ENCODE measurements at regions not wholly inside any gene's neighbourhood (a gene's known extent, or its start where the extent isn't known, plus 50 kb on each side); places are given as distances from the start of the nearest gene placed in this dataset.

- no peak overlapping the region for H3K27ac Mint-ChIP-seq
- H3K36me3 Mint-ChIP-seq (ENCODE audit: low read depth) = no peaks in the 10 kb centered on the region
- ATAC-seq (no peak), DNase-seq (no peak)
- no peaks in the 10 kb centered on the region for H3K9me3 ChIP-seq (ENCODE audit: control insufficient read depth, low read length, poor library complexity, severe bottlenecking)
- H3K4me3 Mint-ChIP-seq = no peak overlapping the region
- H3K27me3 Mint-ChIP-seq = no peaks in the 10 kb centered on the region
- H3K4me1 Mint-ChIP-seq = no peaks in the 10 kb centered on the region
Measured at GRCh38 chr5:23579566-23579965, 72.2 kb downstream of the PRDM9 start.

- no peaks in the 10 kb centered on the region for H3K27me3 Mint-ChIP-seq
- H3K27ac Mint-ChIP-seq = no peak overlapping the region
- no peak for DNase-seq
- H3K36me3 Mint-ChIP-seq (ENCODE audit: low read depth) = no peaks in the 10 kb centered on the region
- no peaks in the 10 kb centered on the region for H3K4me1 Mint-ChIP-seq
- no peaks in the 10 kb centered on the region for H3K9me3 ChIP-seq (ENCODE audit: control insufficient read depth, low read length, poor library complexity, severe bottlenecking)
- no peak for ATAC-seq
- H3K4me3 Mint-ChIP-seq = no peak overlapping the region
Measured at GRCh38 chr5:23583081-23583480, 75.7 kb downstream of the PRDM9 start.

- H3K36me3 Mint-ChIP-seq (ENCODE audit: low read depth) = no peaks in the 10 kb centered on the region
- H3K4me3 Mint-ChIP-seq = no peak overlapping the region
Measured at GRCh38 chr5:23588841-23589326, 81.5 kb downstream of the PRDM9 start.

GRCh38 chr5:23591250-23591649 lies 83.8 kb downstream of the PRDM9 start:
- no peaks in the 10 kb centered on the region for H3K9me3 ChIP-seq (ENCODE audit: control insufficient read depth, low read length, poor library complexity, severe bottlenecking)
- Mint-ChIP-seq H3K4me3 (no peak overlapping the region), H3K27me3 (no peaks in the 10 kb centered on the region), H3K27ac (no peak overlapping the region), H3K4me1 (no peaks in the 10 kb centered on the region), H3K36me3 (ENCODE audit: low read depth) (no peaks in the 10 kb centered on the region)
- no peak for DNase-seq
- no peak for ATAC-seq

More at GRCh38 chr5:23588841-23589326, 81.5 kb downstream of the PRDM9 start:
- ATAC-seq (no peak), DNase-seq (no peak)
- no peaks in the 10 kb centered on the region for H3K9me3 ChIP-seq (ENCODE audit: control insufficient read depth, low read length, poor library complexity, severe bottlenecking)
- no peaks in the 10 kb centered on the region for H3K27me3 Mint-ChIP-seq
- H3K27ac Mint-ChIP-seq = no peak overlapping the region
- no peaks in the 10 kb centered on the region for H3K4me1 Mint-ChIP-seq

GRCh38 chr5:23606927-23607326 lies 99.5 kb downstream of the PRDM9 start:
- no peaks in the 10 kb centered on the region for H3K36me3 Mint-ChIP-seq (ENCODE audit: low read depth)
- H3K9me3 ChIP-seq (ENCODE audit: control insufficient read depth, low read length, poor library complexity, severe bottlenecking) = no peaks in the 10 kb centered on the region
- DNase-seq = no peak
- H3K4me1 Mint-ChIP-seq = no peaks in the 10 kb centered on the region
- no peaks in the 10 kb centered on the region for H3K27me3 Mint-ChIP-seq
- H3K27ac Mint-ChIP-seq = no peak overlapping the region
- no peak overlapping the region for H3K4me3 Mint-ChIP-seq
- no peak for ATAC-seq

GRCh38 chr5:23612701-23613100 lies 105.3 kb downstream of the PRDM9 start:
- H3K9me3 ChIP-seq (ENCODE audit: control insufficient read depth, low read length, poor library complexity, severe bottlenecking) = no peaks in the 10 kb centered on the region
- no peaks in the 10 kb centered on the region for H3K27me3 Mint-ChIP-seq
- DNase-seq = no peak
- no peak overlapping the region for H3K27ac Mint-ChIP-seq
- no peaks in the 10 kb centered on the region for H3K36me3 Mint-ChIP-seq (ENCODE audit: low read depth)
- no peak for ATAC-seq
- no peaks in the 10 kb centered on the region for H3K4me1 Mint-ChIP-seq
- no peak overlapping the region for H3K4me3 Mint-ChIP-seq

GRCh38 chr5:23613566-23613965 lies 106.2 kb downstream of the PRDM9 start:
- H3K27me3 Mint-ChIP-seq = no peaks in the 10 kb centered on the region
- no peaks in the 10 kb centered on the region for H3K36me3 Mint-ChIP-seq (ENCODE audit: low read depth)

GRCh38 chr5:23614422-23614821 lies 107.0 kb downstream of the PRDM9 start:
- Mint-ChIP-seq H3K36me3 (ENCODE audit: low read depth) (no peaks in the 10 kb centered on the region), H3K27ac (no peak overlapping the region), H3K4me1 (no peaks in the 10 kb centered on the region), H3K4me3 (no peak overlapping the region), H3K27me3 (no peaks in the 10 kb centered on the region)
- DNase-seq (no peak), ATAC-seq (no peak)
- no peaks in the 10 kb centered on the region for H3K9me3 ChIP-seq (ENCODE audit: control insufficient read depth, low read length, poor library complexity, severe bottlenecking)

More at GRCh38 chr5:23613566-23613965, 106.2 kb downstream of the PRDM9 start:
- no peak overlapping the region for H3K4me3 Mint-ChIP-seq
- no peaks in the 10 kb centered on the region for H3K4me1 Mint-ChIP-seq
- DNase-seq = no peak
- no peak for ATAC-seq
- no peaks in the 10 kb centered on the region for H3K9me3 ChIP-seq (ENCODE audit: control insufficient read depth, low read length, poor library complexity, severe bottlenecking)
- H3K27ac Mint-ChIP-seq = no peak overlapping the region

- no peaks in the 10 kb centered on the region for H3K27me3 Mint-ChIP-seq
- no peak for ATAC-seq
- no peak overlapping the region for H3K27ac Mint-ChIP-seq
- no peak overlapping the region for H3K4me3 Mint-ChIP-seq
- no peaks in the 10 kb centered on the region for H3K4me1 Mint-ChIP-seq
- H3K36me3 Mint-ChIP-seq (ENCODE audit: low read depth) = no peaks in the 10 kb centered on the region
- DNase-seq = no peak
- peaks cover 4% of the 10 kb centered on the region for H3K9me3 ChIP-seq (ENCODE audit: control insufficient read depth, low read length, poor library complexity, severe bottlenecking)
Measured at GRCh38 chr5:23626961-23627360, 119.6 kb downstream of the PRDM9 start.

GRCh38 chr5:23627976-23628375 lies 120.6 kb downstream of the PRDM9 start:
- Mint-ChIP-seq H3K4me1 (no peaks in the 10 kb centered on the region), H3K27ac (no peak overlapping the region), H3K27me3 (no peaks in the 10 kb centered on the region), H3K36me3 (ENCODE audit: low read depth) (no peaks in the 10 kb centered on the region), H3K4me3 (no peak overlapping the region)
- no peak for DNase-seq
- no peak for ATAC-seq
- peaks cover 4% of the 10 kb centered on the region for H3K9me3 ChIP-seq (ENCODE audit: control insufficient read depth, low read length, poor library complexity, severe bottlenecking)

- Mint-ChIP-seq H3K4me1 (no peaks in the 10 kb centered on the region), H3K4me3 (no peak overlapping the region), H3K27ac (no peak overlapping the region), H3K36me3 (ENCODE audit: low read depth) (no peaks in the 10 kb centered on the region), H3K27me3 (no peaks in the 10 kb centered on the region)
- DNase-seq (no peak), ATAC-seq (no peak)
- H3K9me3 ChIP-seq (ENCODE audit: control insufficient read depth, low read length, poor library complexity, severe bottlenecking) = peaks cover 4% of the 10 kb centered on the region
Measured at GRCh38 chr5:23629396-23629795, 122.0 kb downstream of the PRDM9 start.

- Mint-ChIP-seq H3K4me1 (no peaks in the 10 kb centered on the region), H3K27me3 (no peaks in the 10 kb centered on the region), H3K27ac (no peak overlapping the region), H3K4me3 (no peak overlapping the region), H3K36me3 (ENCODE audit: low read depth) (no peaks in the 10 kb centered on the region)
- ATAC-seq (no peak), DNase-seq (no peak)
- peaks cover 4% of the 10 kb centered on the region for H3K9me3 ChIP-seq (ENCODE audit: control insufficient read depth, low read length, poor library complexity, severe bottlenecking)
Measured at GRCh38 chr5:23631302-23632045, 124.1 kb downstream of the PRDM9 start.

GRCh38 chr5:23635938-23636337 lies 128.5 kb downstream of the PRDM9 start:
- Mint-ChIP-seq H3K36me3 (ENCODE audit: low read depth) (no peaks in the 10 kb centered on the region), H3K27me3 (no peaks in the 10 kb centered on the region), H3K27ac (no peak overlapping the region), H3K4me1 (no peaks in the 10 kb centered on the region), H3K4me3 (no peak overlapping the region)
- DNase-seq (no peak), ATAC-seq (no peak)
- peaks cover under 1% of the 10 kb centered on the region for H3K9me3 ChIP-seq (ENCODE audit: control insufficient read depth, low read length, poor library complexity, severe bottlenecking)

- no peak overlapping the region for H3K4me3 Mint-ChIP-seq
- no peak overlapping the region for H3K27ac Mint-ChIP-seq
- no peaks in the 10 kb centered on the region for H3K36me3 Mint-ChIP-seq (ENCODE audit: low read depth)
- H3K27me3 Mint-ChIP-seq = no peaks in the 10 kb centered on the region
- no peaks in the 10 kb centered on the region for H3K9me3 ChIP-seq (ENCODE audit: control insufficient read depth, low read length, poor library complexity, severe bottlenecking)
- ATAC-seq (no peak), DNase-seq (no peak)
- no peaks in the 10 kb centered on the region for H3K4me1 Mint-ChIP-seq
Measured at GRCh38 chr5:23639326-23639725, 131.9 kb downstream of the PRDM9 start.

Measured in T-helper 17 cell (primary cell).